ENCODE measurements at regions not wholly inside any gene's neighbourhood (a gene's known extent, or its start where the extent isn't known, plus 50 kb on each side); places are given as distances from the start of the nearest gene placed in this dataset.

DNA sequence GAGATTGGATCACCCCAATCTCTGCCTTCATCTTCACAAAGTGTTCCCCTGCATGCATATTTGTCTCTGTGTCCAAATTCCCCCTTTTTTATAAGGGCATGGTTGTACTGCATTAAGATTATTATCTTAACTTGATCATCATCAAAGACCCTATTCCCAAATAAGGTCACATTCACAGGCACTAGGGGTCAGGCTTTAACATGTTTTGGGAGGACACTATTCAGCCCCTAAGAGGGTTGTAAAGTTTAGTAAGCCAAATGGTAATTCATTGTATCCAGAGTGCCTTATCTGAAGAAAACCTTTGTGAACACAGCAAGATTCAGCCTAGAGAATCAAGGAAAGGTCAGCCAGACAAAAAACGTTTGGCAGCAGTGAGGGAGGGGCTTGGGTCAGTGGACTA, 317.6 kb upstream of the PLD5 start:
- DNase-seq: no peak
- TF ChIP-seq, protein P1, sequence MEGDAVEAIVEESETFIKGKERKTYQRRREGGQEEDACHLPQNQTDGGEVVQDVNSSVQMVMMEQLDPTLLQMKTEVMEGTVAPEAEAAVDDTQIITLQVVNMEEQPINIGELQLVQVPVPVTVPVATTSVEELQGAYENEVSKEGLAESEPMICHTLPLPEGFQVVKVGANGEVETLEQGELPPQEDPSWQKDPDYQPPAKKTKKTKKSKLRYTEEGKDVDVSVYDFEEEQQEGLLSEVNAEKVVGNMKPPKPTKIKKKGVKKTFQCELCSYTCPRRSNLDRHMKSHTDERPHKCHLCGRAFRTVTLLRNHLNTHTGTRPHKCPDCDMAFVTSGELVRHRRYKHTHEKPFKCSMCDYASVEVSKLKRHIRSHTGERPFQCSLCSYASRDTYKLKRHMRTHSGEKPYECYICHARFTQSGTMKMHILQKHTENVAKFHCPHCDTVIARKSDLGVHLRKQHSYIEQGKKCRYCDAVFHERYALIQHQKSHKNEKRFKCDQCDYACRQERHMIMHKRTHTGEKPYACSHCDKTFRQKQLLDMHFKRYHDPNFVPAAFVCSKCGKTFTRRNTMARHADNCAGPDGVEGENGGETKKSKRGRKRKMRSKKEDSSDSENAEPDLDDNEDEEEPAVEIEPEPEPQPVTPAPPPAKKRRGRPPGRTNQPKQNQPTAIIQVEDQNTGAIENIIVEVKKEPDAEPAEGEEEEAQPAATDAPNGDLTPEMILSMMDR (IDR thresholded peaks at IDR 0.05 in 8 of 11, conservative IDR thresholded peaks at IDR 0.05 in 3 of 11): no peak
- TF ChIP-seq POLR2AphosphoS5 (IDR thresholded peaks at IDR 0.05): no peak
- H3K4me1 ChIP-seq: no peaks in the 10 kb centered on the region
- no peak overlapping the region for H3K27ac ChIP-seq
- intact Hi-C loops (cut with DNase I; ENCODE audit: low total_unique reads): no loop called here
- no peak overlapping the region for H3K4me3 ChIP-seq
- no peaks in the 10 kb centered on the region for H3K27me3 ChIP-seq (replicated peaks in 1 of 7)
- no peaks in the 10 kb centered on the region for H3K36me3 ChIP-seq
- H3K9me3 ChIP-seq: peaks cover 0 to 17% (median 13%) of the 10 kb centered on the region in 8 donors
- WGBS, 5 donors: 0 to 4% (median 0%) methylated on average over 1 of the region's 1 CpG

- DNase-seq: no peak
- intact Hi-C loops (cut with DNase I; ENCODE audit: low total_unique reads): no loop called here
- Histone ChIP-seq H3K4me3 (no peak overlapping the region), H3K4me1 (no peaks in the 10 kb centered on the region), H3K9me3 (peaks cover 0 to 11% (median 8%) of the 10 kb centered on the region in 8 donors), H3K36me3 (no peaks in the 10 kb centered on the region), H3K27me3 (replicated peaks in 1 of 7) (no peaks in the 10 kb centered on the region), H3K27ac (no peak overlapping the region)
- 81 to 93% (median 85%) methylated on average over 11 to 12 of the region's 12 CpGs for WGBS, 5 donors
- no peak for TF ChIP-seq POLR2A (IDR thresholded peaks at IDR 0.05)
- no peak for TF ChIP-seq POLR2AphosphoS5 (IDR thresholded peaks at IDR 0.05)
- TF ChIP-seq, protein P1 (IDR thresholded peaks at IDR 0.05 in 8 of 11, conservative IDR thresholded peaks at IDR 0.05 in 3 of 11): no peak
These were observed 314.6 kb upstream of the PLD5 start for GRCh38 chr1:242839101-242839500.

DNA sequence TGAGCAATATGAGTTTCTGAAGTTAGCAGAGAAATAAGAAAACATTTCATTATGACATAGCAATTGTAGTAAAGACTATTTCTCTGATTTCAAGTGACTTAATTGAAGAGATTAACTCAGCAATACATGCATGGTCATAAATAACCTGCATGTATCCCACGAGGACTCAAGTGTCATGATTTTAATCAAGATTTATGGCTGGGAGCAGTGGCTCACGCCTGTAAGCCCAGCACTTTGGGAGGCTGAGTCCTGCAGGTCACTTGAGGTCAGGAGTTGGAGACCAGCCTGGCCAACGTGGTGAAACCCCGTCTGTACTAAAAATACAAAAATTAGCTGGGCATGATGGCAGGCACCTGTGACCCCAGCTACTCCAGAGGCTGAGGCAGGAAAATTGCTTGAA, 311.9 kb upstream of the PLD5 start:
- intact Hi-C loops (cut with DNase I; ENCODE audit: low total_unique reads): no loop called here
- Histone ChIP-seq H3K4me1 (no peaks in the 10 kb centered on the region), H3K36me3 (no peaks in the 10 kb centered on the region), H3K9me3 (peaks cover 0 to 4% (median 0%) of the 10 kb centered on the region in 8 donors), H3K27me3 (replicated peaks in 1 of 7) (no peaks in the 10 kb centered on the region), H3K4me3 (no peak overlapping the region), H3K27ac (no peak overlapping the region)
- 17 to 33% (median 29%) methylated on average over 4 of the region's 4 CpGs for WGBS, 5 donors
- DNase-seq: no peak
- TF ChIP-seq, protein P1 (IDR thresholded peaks at IDR 0.05 in 8 of 11, conservative IDR thresholded peaks at IDR 0.05 in 3 of 11): no peak
- no peak for TF ChIP-seq POLR2AphosphoS5 (IDR thresholded peaks at IDR 0.05)
- no peak for TF ChIP-seq POLR2A (IDR thresholded peaks at IDR 0.05)

DNA sequence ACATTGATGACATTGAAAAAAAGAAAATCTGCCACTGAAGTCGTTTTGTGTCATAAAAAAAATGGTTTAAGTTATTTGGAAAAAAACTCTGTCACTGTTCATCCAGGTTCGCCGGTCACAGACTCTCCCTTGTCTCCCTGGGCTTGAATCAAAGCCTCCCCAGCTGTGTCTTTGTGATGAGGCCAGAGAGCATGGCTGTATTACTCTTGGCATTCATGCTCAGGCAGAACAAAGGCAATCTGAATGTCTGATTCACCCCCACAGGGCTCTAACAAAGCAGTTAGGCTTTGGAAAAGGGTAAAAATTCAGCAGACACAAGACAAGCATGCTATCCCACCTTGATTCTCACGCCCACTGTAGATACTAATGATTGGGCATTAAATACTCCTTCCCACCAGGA, 304.3 kb upstream of the PLD5 start:
- H3K27me3 ChIP-seq (replicated peaks in 1 of 7): peaks cover 0 to 4% (median 0%) of the 10 kb centered on the region in 7 donors
- intact Hi-C loops (cut with DNase I; ENCODE audit: low total_unique reads): no loop called here
- TF ChIP-seq POLR2A (IDR thresholded peaks at IDR 0.05): no peak
- TF ChIP-seq, protein P1 (IDR thresholded peaks at IDR 0.05 in 8 of 11, conservative IDR thresholded peaks at IDR 0.05 in 3 of 11): no peak
- no peak for TF ChIP-seq POLR2AphosphoS5 (IDR thresholded peaks at IDR 0.05)
- peaks cover 0 to 4% (median 0%) of the 10 kb centered on the region in 8 donors for H3K9me3 ChIP-seq
- 54 to 77% (median 61%) methylated on average over 4 of the region's 4 CpGs for WGBS, 5 donors
- H3K4me1 ChIP-seq: no peaks in the 10 kb centered on the region
- DNase-seq: no peak
- H3K27ac ChIP-seq: no peak overlapping the region
- H3K4me3 ChIP-seq: no peak overlapping the region
- H3K36me3 ChIP-seq: no peaks in the 10 kb centered on the region

Measured in spleen (tissue), 11 donors.